Fibroblast of mammary gland (primary cell): ENCODE measurements at regions not wholly inside any gene's neighbourhood (a gene's known extent, or its start where the extent isn't known, plus 50 kb on each side); places are given as distances from the start of the nearest gene placed in this dataset.

Experiments
- DNase-seq: peaks from one replicate; pipeline ENCODE4 v3.0.0-alpha.2; 2010; ENCODE audit warnings: low read depth
- H3K4me3 ChIP-seq: 2 replicates; pipeline ENCODE4 v1.5.1; 2011; ENCODE audit warnings: low read depth, mild to moderate bottlenecking, low read length, moderate library complexity; ENCODE audit not compliant: control insufficient read depth
- CTCF ChIP-seq: conservative IDR thresholded peaks from 2 replicates; pipeline ENCODE4 v1.5.1; 2011; ENCODE audit warnings: low read depth, low read length, inconsistent platforms; ENCODE audit not compliant: control insufficient read depth, insufficient read depth

GRCh38 chr5:40284863-40285262 lies 394.9 kb upstream of the PTGER4 start:
- no peak overlapping the region for H3K4me3 ChIP-seq
- no peak for DNase-seq
- TF ChIP-seq CTCF: no peak

GRCh38 chr5:40278881-40279280 lies 400.8 kb upstream of the PTGER4 start:
- no peak overlapping the region for H3K4me3 ChIP-seq
- no peak for TF ChIP-seq CTCF
- DNase-seq: no peak

GRCh38 chr5:40277161-40277906 lies 402.4 kb upstream of the PTGER4 start:
- TF ChIP-seq CTCF: no peak
- no peak for DNase-seq
- no peak overlapping the region for H3K4me3 ChIP-seq

- no peak for DNase-seq
- TF ChIP-seq CTCF: no peak
- H3K4me3 ChIP-seq: no peak overlapping the region
These were observed 403.2 kb upstream of the PTGER4 start for GRCh38 chr5:40276426-40277102.

GRCh38 chr5:40274568-40274967 lies 405.1 kb upstream of the PTGER4 start:
- DNase-seq: no peak
- H3K4me3 ChIP-seq: no peak overlapping the region
- no peak for TF ChIP-seq CTCF

- H3K4me3 ChIP-seq: no peak overlapping the region
- DNase-seq: no peak
- TF ChIP-seq CTCF: no peak
These were observed 405.8 kb upstream of the PTGER4 start for GRCh38 chr5:40273936-40274335.
